Caco-2 (cell line): ENCODE measurements at regions not wholly inside any gene's neighbourhood (a gene's known extent, or its start where the extent isn't known, plus 50 kb on each side); places are given as distances from the start of the nearest gene placed in this dataset.

Experiments
- BruUV-seq: library from RNA; stranded (reverse); fragments of 400-500 nt; replicated peaks from 2 replicates; lab custom pipeline; 2021; lab: Mats Ljungman, UMichigan
- CTCF ChIA-PET: fragments of 300-600 bp; sonication (Branson Sonifier 250); formaldehyde crosslinking; loops from one replicate; lab custom pipeline; 2022; ENCODE audit warnings: antibody characterized with exemption; lab: Charles Lee
- POLR2A ChIA-PET: fragments of 300-600 bp; sonication (Branson Sonifier 250); formaldehyde crosslinking; loops from one replicate; lab custom pipeline; 2022; ENCODE audit warnings: antibody characterized with exemption; lab: Charles Lee
- DNase-seq, 2 experiments: peaks; one replicate each; pipeline versions ENCODE4 v3.0.0 to v3.0.0-alpha.2; 2020 to 2022
- H3K27me3 ChIP-seq: replicated peaks from 2 replicates; pipeline ENCODE4 v1.6.0; 2011; ENCODE audit warnings: low read length; ENCODE audit not compliant: control insufficient read depth, insufficient read depth
- H3K36me3 ChIP-seq: 2 replicates; pipeline ENCODE4 v1.5.1; 2011; ENCODE audit warnings: low read length; ENCODE audit not compliant: control insufficient read depth, insufficient read depth
- H3K4me1 ChIP-seq: fragments of 250-450 bp; sonication (Bioruptor Pico); 2 replicates; pipeline ENCODE4 v1.5.1; 2020; ENCODE audit warnings: mild to moderate bottlenecking
- H3K4me3 ChIP-seq: 2 replicates; pipeline ENCODE4 v1.5.1; 2011; ENCODE audit warnings: low read depth, mild to moderate bottlenecking, control low read depth, low read length
- H3K9me3 ChIP-seq: fragments of 250-450 bp; sonication (Bioruptor Pico); 2 replicates; pipeline ENCODE4 v1.5.1; 2020; ENCODE audit warnings: mild to moderate bottlenecking, moderate library complexity
- H3K27ac Mint-ChIP-seq: one replicate; pipeline ENCODE4 v1.8.0; 2022; ENCODE audit warnings: mixed read lengths; ENCODE audit not compliant: unreplicated experiment
- H3K27me3 Mint-ChIP-seq: one replicate; pipeline ENCODE4 v1.8.0; 2022; ENCODE audit warnings: mixed read lengths; ENCODE audit not compliant: insufficient read depth, unreplicated experiment
- H3K36me3 Mint-ChIP-seq: one replicate; pipeline ENCODE4 v1.8.0; 2022; ENCODE audit warnings: mild to moderate bottlenecking, mixed read lengths; ENCODE audit not compliant: insufficient read depth, unreplicated experiment
- H3K4me1 Mint-ChIP-seq: one replicate; pipeline ENCODE4 v1.8.0; 2022; ENCODE audit warnings: low read depth, mixed read lengths; ENCODE audit not compliant: unreplicated experiment
- H3K4me3 Mint-ChIP-seq: one replicate; pipeline ENCODE4 v1.8.0; 2022; ENCODE audit warnings: mild to moderate bottlenecking, moderate library complexity, mixed read lengths; ENCODE audit not compliant: unreplicated experiment
- H3K9me3 Mint-ChIP-seq: one replicate; pipeline ENCODE4 v1.8.0; 2022; ENCODE audit warnings: mixed read lengths; ENCODE audit not compliant: unreplicated experiment
- intact Hi-C: fragments of 100-400 bp; cut with micrococcal nuclease; formaldehyde crosslinking; loops from one replicate; pipeline ENCODE4 v1.10.0; 2022; ENCODE audit not compliant: unreplicated experiment
- TF ChIP-seq, protein P1 (sequence below), 2 experiments: fragments of 200-600 bp in 1 of 2; IDR thresholded peaks; 1 replicate in 1 of 2; 2 replicates in 1 of 2; pipeline versions ENCODE4 v1.5.1 to v1.8.0; 2011 to 2022; ENCODE audit warnings: antibody characterized with exemption in 1 of 2, control low read depth in 1 of 2, inconsistent platforms in 1 of 2, low read depth in 1 of 2, low read length in 1 of 2, mild to moderate bottlenecking in 1 of 2, moderate library complexity in 1 of 2; ENCODE audit not compliant: insufficient read depth in 1 of 2, severe bottlenecking in 1 of 2, unreplicated experiment in 1 of 2

GRCh38 chr14:86802726-86803125 lies 1190.3 kb downstream of the GALC start:
- Mint-ChIP-seq H3K27ac (no peak overlapping the region), H3K36me3 (no peaks in the 10 kb centered on the region), H3K4me3 (no peak overlapping the region), H3K27me3 (no peaks in the 10 kb centered on the region), H3K9me3 (no peaks in the 10 kb centered on the region), H3K4me1 (no peaks in the 10 kb centered on the region)
- ChIA-PET POLR2A (no interaction called here), CTCF (no interaction called here)
- BruUV-seq: no TSS peak
- no peaks in the 10 kb centered on the region for H3K36me3 ChIP-seq
- no peak for DNase-seq
- H3K4me1 ChIP-seq: no peaks in the 10 kb centered on the region
- TF ChIP-seq, protein P1, sequence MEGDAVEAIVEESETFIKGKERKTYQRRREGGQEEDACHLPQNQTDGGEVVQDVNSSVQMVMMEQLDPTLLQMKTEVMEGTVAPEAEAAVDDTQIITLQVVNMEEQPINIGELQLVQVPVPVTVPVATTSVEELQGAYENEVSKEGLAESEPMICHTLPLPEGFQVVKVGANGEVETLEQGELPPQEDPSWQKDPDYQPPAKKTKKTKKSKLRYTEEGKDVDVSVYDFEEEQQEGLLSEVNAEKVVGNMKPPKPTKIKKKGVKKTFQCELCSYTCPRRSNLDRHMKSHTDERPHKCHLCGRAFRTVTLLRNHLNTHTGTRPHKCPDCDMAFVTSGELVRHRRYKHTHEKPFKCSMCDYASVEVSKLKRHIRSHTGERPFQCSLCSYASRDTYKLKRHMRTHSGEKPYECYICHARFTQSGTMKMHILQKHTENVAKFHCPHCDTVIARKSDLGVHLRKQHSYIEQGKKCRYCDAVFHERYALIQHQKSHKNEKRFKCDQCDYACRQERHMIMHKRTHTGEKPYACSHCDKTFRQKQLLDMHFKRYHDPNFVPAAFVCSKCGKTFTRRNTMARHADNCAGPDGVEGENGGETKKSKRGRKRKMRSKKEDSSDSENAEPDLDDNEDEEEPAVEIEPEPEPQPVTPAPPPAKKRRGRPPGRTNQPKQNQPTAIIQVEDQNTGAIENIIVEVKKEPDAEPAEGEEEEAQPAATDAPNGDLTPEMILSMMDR (IDR thresholded peaks at IDR 0.05; ENCODE audit: insufficient read depth in 1 of 2, low read depth in 1 of 2, low read length in 1 of 2, severe bottlenecking in 1 of 2, unreplicated experiment in 1 of 2): no peak
- no peaks in the 10 kb centered on the region for H3K27me3 ChIP-seq
- intact Hi-C loops: no loop called here
- no peaks in the 10 kb centered on the region for H3K9me3 ChIP-seq
- no peak overlapping the region for H3K4me3 ChIP-seq

GRCh38 chr14:86799244-86799647 lies 1193.7 kb downstream of the GALC start:
- ChIA-PET POLR2A (no interaction called here), CTCF (no interaction called here)
- Histone ChIP-seq H3K36me3 (no peaks in the 10 kb centered on the region), H3K4me3 (no peak overlapping the region), H3K9me3 (no peaks in the 10 kb centered on the region), H3K27me3 (no peaks in the 10 kb centered on the region), H3K4me1 (no peaks in the 10 kb centered on the region)
- Mint-ChIP-seq H3K4me1 (no peaks in the 10 kb centered on the region), H3K36me3 (no peaks in the 10 kb centered on the region), H3K27ac (no peak overlapping the region), H3K4me3 (no peak overlapping the region), H3K9me3 (no peaks in the 10 kb centered on the region), H3K27me3 (peaks cover 3% of the 10 kb centered on the region)
- no TSS peak for BruUV-seq
- no peak for DNase-seq
- TF ChIP-seq, protein P1 (IDR thresholded peaks at IDR 0.05; ENCODE audit: insufficient read depth in 1 of 2, low read depth in 1 of 2, low read length in 1 of 2, severe bottlenecking in 1 of 2, unreplicated experiment in 1 of 2): no peak
- intact Hi-C loops: no loop called here

GRCh38 chr14:86798330-86798729 lies 1194.7 kb downstream of the GALC start:
- H3K4me3 ChIP-seq: no peak overlapping the region
- Mint-ChIP-seq H3K4me3 (no peak overlapping the region), H3K27me3 (peaks cover 3% of the 10 kb centered on the region), H3K4me1 (no peaks in the 10 kb centered on the region), H3K27ac (no peak overlapping the region), H3K36me3 (no peaks in the 10 kb centered on the region), H3K9me3 (no peaks in the 10 kb centered on the region)
- H3K9me3 ChIP-seq: no peaks in the 10 kb centered on the region
- ChIA-PET POLR2A (no interaction called here), CTCF (no interaction called here)
- no peaks in the 10 kb centered on the region for H3K27me3 ChIP-seq
- no peaks in the 10 kb centered on the region for H3K36me3 ChIP-seq
- TF ChIP-seq, protein P1 (IDR thresholded peaks at IDR 0.05; ENCODE audit: insufficient read depth in 1 of 2, low read depth in 1 of 2, low read length in 1 of 2, severe bottlenecking in 1 of 2, unreplicated experiment in 1 of 2): no peak
- BruUV-seq: no TSS peak
- no peaks in the 10 kb centered on the region for H3K4me1 ChIP-seq
- no peak for DNase-seq
- intact Hi-C loops: no loop called here
